Gastrocnemius medialis (tissue), 4 donors: ENCODE measurements at regions not wholly inside any gene's neighbourhood (a gene's known extent, or its start where the extent isn't known, plus 50 kb on each side); places are given as distances from the start of the nearest gene placed in this dataset.

ENCODE experiments used
- CTCF ChIP-seq, 5 experiments: fragments of 450-650 bp in 3 of 5; fragments of 200-600 bp in 2 of 5; sonication (generic) in 2 of 5; IDR thresholded peaks in 4 of 5; conservative IDR thresholded peaks in 1 of 5; 1 replicate in 4 of 5; 2 replicates in 1 of 5; pipeline ENCODE4 v1.5.1; 2016 to 2019; ENCODE audit warnings: antibody characterized with exemption in 5 of 5, mild to moderate bottlenecking in 3 of 5, moderate library complexity in 3 of 5
- POLR2A ChIP-seq, 2 donors: fragments of 450-650 bp; IDR thresholded peaks; one replicate each; pipeline ENCODE4 v1.6.1; 2017; ENCODE audit warnings: antibody characterized with exemption in 2 of 2, mild to moderate bottlenecking in 2 of 2, moderate library complexity in 2 of 2

- TF ChIP-seq CTCF (IDR thresholded peaks at IDR 0.05 in 4 of 5, conservative IDR thresholded peaks at IDR 0.05 in 1 of 5) (no peak), POLR2A (IDR thresholded peaks at IDR 0.05) (no peak)
These were observed 91.7 kb upstream of the SHISAL1 start for GRCh38 chr22:44404341-44405020.
